Body of pancreas (tissue), 4 donors: ENCODE measurements at regions not wholly inside any gene's neighbourhood (a gene's known extent, or its start where the extent isn't known, plus 50 kb on each side); places are given as distances from the start of the nearest gene placed in this dataset.

ENCODE experiments used
- POLR2A ChIP-seq, 3 donors: fragments of 450-650 bp; IDR thresholded peaks; one replicate each; pipeline ENCODE4 v1.6.1; 2016; ENCODE audit warnings: antibody characterized with exemption in 3 of 3, mild to moderate bottlenecking in 2 of 3
- TF ChIP-seq, protein P1 (sequence below), 7 experiments: fragments of 450-650 bp in 4 of 7; fragments of 200-600 bp in 3 of 7; sonication (generic) in 3 of 7; IDR thresholded peaks; one replicate each; pipeline ENCODE4 v1.5.1; 2016 to 2019; ENCODE audit warnings: antibody characterized with exemption in 7 of 7

- TF ChIP-seq, protein P1, sequence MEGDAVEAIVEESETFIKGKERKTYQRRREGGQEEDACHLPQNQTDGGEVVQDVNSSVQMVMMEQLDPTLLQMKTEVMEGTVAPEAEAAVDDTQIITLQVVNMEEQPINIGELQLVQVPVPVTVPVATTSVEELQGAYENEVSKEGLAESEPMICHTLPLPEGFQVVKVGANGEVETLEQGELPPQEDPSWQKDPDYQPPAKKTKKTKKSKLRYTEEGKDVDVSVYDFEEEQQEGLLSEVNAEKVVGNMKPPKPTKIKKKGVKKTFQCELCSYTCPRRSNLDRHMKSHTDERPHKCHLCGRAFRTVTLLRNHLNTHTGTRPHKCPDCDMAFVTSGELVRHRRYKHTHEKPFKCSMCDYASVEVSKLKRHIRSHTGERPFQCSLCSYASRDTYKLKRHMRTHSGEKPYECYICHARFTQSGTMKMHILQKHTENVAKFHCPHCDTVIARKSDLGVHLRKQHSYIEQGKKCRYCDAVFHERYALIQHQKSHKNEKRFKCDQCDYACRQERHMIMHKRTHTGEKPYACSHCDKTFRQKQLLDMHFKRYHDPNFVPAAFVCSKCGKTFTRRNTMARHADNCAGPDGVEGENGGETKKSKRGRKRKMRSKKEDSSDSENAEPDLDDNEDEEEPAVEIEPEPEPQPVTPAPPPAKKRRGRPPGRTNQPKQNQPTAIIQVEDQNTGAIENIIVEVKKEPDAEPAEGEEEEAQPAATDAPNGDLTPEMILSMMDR (IDR thresholded peaks at IDR 0.05): no peak
- no peak for TF ChIP-seq POLR2A (IDR thresholded peaks at IDR 0.05)
Observed at GRCh38 chr3:18900994-18901393, 247.3 kb upstream of the KCNH8 start.
